ENCODE measurements at regions not wholly inside any gene's neighbourhood (a gene's known extent, or its start where the extent isn't known, plus 50 kb on each side); places are given as distances from the start of the nearest gene placed in this dataset.

GRCh38 chr18:57258131-57258777, 94.1 kb upstream of the ST8SIA3 start:
- Histone ChIP-seq H3K9ac (ENCODE audit: insufficient read depth in 1 of 2, low read depth in 2 of 2, low read length in 2 of 2) (no peak overlapping the region), H3K9me1 (ENCODE audit: control insufficient read depth, insufficient read depth, low read length) (no peaks in the 10 kb centered on the region), H3K4me3 (no peak overlapping the region), H4K20me1 (replicated peaks; ENCODE audit: control insufficient read depth, insufficient read depth, low read length) (no peaks in the 10 kb centered on the region), H3K9me3 (replicated peaks; ENCODE audit: control insufficient read depth, insufficient read depth, low read depth, low read length) (no peaks in the 10 kb centered on the region), H3K36me3 (ENCODE audit: control insufficient read depth, insufficient read depth, low read length) (no peaks in the 10 kb centered on the region), H2AFZ (ENCODE audit: low read depth, low read length) (no peak overlapping the region), H3K4me1 (replicated peaks in 1 of 2; ENCODE audit: control insufficient read depth in 2 of 2, insufficient read depth in 2 of 2, low read length in 2 of 2) (no peaks in the 10 kb centered on the region), H3K27ac (ENCODE audit: extremely low read depth, low read depth, low read length) (no peak overlapping the region), H3K79me2 (ENCODE audit: control insufficient read depth, insufficient read depth, low read length) (no peaks in the 10 kb centered on the region), H3K27me3 (ENCODE audit: control insufficient read depth in 2 of 2, insufficient read depth in 2 of 2, low read length in 2 of 2) (no peaks in the 10 kb centered on the region; a peak in 1 of 5 replicates), H3K4me2 (ENCODE audit: insufficient read depth, low read length) (no peak overlapping the region)
- no TSS peak for BruUV-seq (replicated peaks)
- in situ Hi-C loops (cut with MboI) = no loop called here
- POLR2A ChIA-PET = no interaction called here
- DNase-seq (ENCODE audit: extremely low read depth in 1 of 4, low spot score in 3 of 4) (no peak), FAIRE-seq (no peak), ATAC-seq (no peak)
- intact Hi-C loops (cut with micrococcal nuclease) = no loop called here
- 0% methylated on average over 6 of the region's 6 CpGs for WGBS (ENCODE audit: insufficient coverage, low coverage, missing lambda C conversion rate)
- no peak for TF ChIP-seq KAT8 (IDR thresholded peaks at IDR 0.05; ENCODE audit: low read depth)
- TF ChIP-seq SMARCC2 (IDR thresholded peaks at IDR 0.05; ENCODE audit: low read depth) = no peak
- no peak for TF ChIP-seq ZNF77 (CRISPR knock-in tag; IDR thresholded peaks at IDR 0.05)
- no peak for TF ChIP-seq PTBP1 (IDR thresholded peaks at IDR 0.05; ENCODE audit: low read depth, low read length)
- no peak for TF ChIP-seq TBP (optimal IDR thresholded peaks at IDR 0.05; ENCODE audit: low read depth, low read length)
- TF ChIP-seq PBX2 (CRISPR knock-in tag; IDR thresholded peaks at IDR 0.05; ENCODE audit: low read depth) = no peak
- TF ChIP-seq PBX2 (tag; conservative IDR thresholded peaks at IDR 0.05; ENCODE audit: low read depth) = no peak
- no peak for TF ChIP-seq PHB (CRISPR knock-in tag; IDR thresholded peaks at IDR 0.05)
- no peak for TF ChIP-seq NELFE (IDR thresholded peaks at IDR 0.05; ENCODE audit: insufficient read depth, insufficient read length)
- no peak for TF ChIP-seq ZBTB8A (IDR thresholded peaks at IDR 0.05; ENCODE audit: partially characterized antibody)
- TF ChIP-seq ZNF274 (IDR thresholded peaks at IDR 0.05; ENCODE audit: borderline replicate concordance, low read depth, low read length) = no peak
- no peak for TF ChIP-seq BACH1 (tag; IDR thresholded peaks at IDR 0.05)
- TF ChIP-seq RBM15 (IDR thresholded peaks at IDR 0.05; ENCODE audit: insufficient read depth, low read length) = no peak
- TF ChIP-seq ZNF124 (CRISPR knock-in tag; IDR thresholded peaks at IDR 0.05) = no peak
- TF ChIP-seq TAL1 (IDR thresholded peaks at IDR 0.05) = no peak
- no peak for TF ChIP-seq STAG1 (CRISPR knock-in tag; IDR thresholded peaks at IDR 0.05; ENCODE audit: borderline replicate concordance)
- TF ChIP-seq CTCFL (IDR thresholded peaks at IDR 0.05; ENCODE audit: borderline replicate concordance, insufficient read depth, low read depth, low read length, poor library complexity, severe bottlenecking) = no peak
- TF ChIP-seq ILK (tag; IDR thresholded peaks at IDR 0.05; ENCODE audit: borderline replicate concordance, low read depth) = no peak
- no peak for TF ChIP-seq HMG20B (CRISPR knock-in tag; IDR thresholded peaks at IDR 0.05)
- CTCF ChIA-PET (ENCODE audit: low intra/inter-chr PET ratio) = no interaction called here
